Gastrocnemius medialis (tissue), 4 donors: ENCODE measurements at regions not wholly inside any gene's neighbourhood (a gene's known extent, or its start where the extent isn't known, plus 50 kb on each side); places are given as distances from the start of the nearest gene placed in this dataset.

Experiments used
- POLR2A ChIP-seq, 2 donors: fragments of 450-650 bp; IDR thresholded peaks; one replicate each; pipeline ENCODE4 v1.6.1; 2017; ENCODE audit warnings: antibody characterized with exemption in 2 of 2, mild to moderate bottlenecking in 2 of 2, moderate library complexity in 2 of 2
- TF ChIP-seq, protein P1 (sequence below), 5 experiments: fragments of 450-650 bp in 3 of 5; fragments of 200-600 bp in 2 of 5; sonication (generic) in 2 of 5; IDR thresholded peaks in 4 of 5; conservative IDR thresholded peaks in 1 of 5; 1 replicate in 4 of 5; 2 replicates in 1 of 5; pipeline ENCODE4 v1.5.1; 2016 to 2019; ENCODE audit warnings: antibody characterized with exemption in 5 of 5, mild to moderate bottlenecking in 3 of 5, moderate library complexity in 3 of 5

DNA sequence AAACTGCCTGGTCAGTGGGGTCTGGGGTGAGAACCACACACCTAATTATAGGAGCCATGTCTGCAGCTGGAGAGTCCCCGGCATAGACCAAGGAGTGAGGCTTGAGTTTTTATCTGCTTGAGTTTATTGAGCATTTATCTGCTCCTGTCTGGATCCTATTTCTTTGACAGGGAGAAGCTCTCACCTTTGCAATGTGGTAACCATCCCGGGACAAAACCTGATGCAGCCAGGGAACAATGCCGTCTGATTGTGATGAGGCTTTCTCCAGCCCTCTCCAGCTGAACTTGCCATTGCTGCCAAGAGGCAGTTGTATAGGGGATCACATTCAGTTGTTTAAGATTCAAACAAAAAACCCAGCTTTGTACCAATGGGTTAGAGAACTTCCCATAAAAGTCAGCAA lies 324.4 kb downstream of the TSN start:
- TF ChIP-seq, protein P1, sequence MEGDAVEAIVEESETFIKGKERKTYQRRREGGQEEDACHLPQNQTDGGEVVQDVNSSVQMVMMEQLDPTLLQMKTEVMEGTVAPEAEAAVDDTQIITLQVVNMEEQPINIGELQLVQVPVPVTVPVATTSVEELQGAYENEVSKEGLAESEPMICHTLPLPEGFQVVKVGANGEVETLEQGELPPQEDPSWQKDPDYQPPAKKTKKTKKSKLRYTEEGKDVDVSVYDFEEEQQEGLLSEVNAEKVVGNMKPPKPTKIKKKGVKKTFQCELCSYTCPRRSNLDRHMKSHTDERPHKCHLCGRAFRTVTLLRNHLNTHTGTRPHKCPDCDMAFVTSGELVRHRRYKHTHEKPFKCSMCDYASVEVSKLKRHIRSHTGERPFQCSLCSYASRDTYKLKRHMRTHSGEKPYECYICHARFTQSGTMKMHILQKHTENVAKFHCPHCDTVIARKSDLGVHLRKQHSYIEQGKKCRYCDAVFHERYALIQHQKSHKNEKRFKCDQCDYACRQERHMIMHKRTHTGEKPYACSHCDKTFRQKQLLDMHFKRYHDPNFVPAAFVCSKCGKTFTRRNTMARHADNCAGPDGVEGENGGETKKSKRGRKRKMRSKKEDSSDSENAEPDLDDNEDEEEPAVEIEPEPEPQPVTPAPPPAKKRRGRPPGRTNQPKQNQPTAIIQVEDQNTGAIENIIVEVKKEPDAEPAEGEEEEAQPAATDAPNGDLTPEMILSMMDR (IDR thresholded peaks at IDR 0.05 in 4 of 5, conservative IDR thresholded peaks at IDR 0.05 in 1 of 5): no peak
- no peak for TF ChIP-seq POLR2A (IDR thresholded peaks at IDR 0.05)
